SK-N-SH (cell line): ENCODE measurements at regions not wholly inside any gene's neighbourhood (a gene's known extent, or its start where the extent isn't known, plus 50 kb on each side); places are given as distances from the start of the nearest gene placed in this dataset.

Experiments used
- CTCF ChIA-PET: fragments of 300-600, 350-600 bp; formaldehyde crosslinking; extraction: SDS; loops from one replicate; lab custom pipeline; 2021; lab: Yijun Ruan, JAX
- POLR2A ChIA-PET: fragments of 350-600 bp; sonication (Branson Sonifier 250); formaldehyde crosslinking; extraction: SDS; loops from one replicate; lab custom pipeline; 2020; ENCODE audit warnings: antibody characterized with exemption, inconsistent platforms; lab: Yijun Ruan, JAX
- DNase-seq: peaks from one replicate; pipeline ENCODE4 v3.0.0; 2012
- H2AFZ ChIP-seq: fragments of 200-600 bp; sonication (generic); 2 replicates; pipeline ENCODE4 v1.8.1; 2016; ENCODE audit warnings: antibody characterized with exemption, mild to moderate bottlenecking, low read depth
- H3F3A ChIP-seq: fragments of 200-600 bp; sonication (generic); replicated peaks from 2 replicates; pipeline ENCODE3; 2016; ENCODE audit warnings: antibody characterized with exemption, mild to moderate bottlenecking; ENCODE audit not compliant: insufficient read depth
- H3K27ac ChIP-seq, 2 experiments: fragments of 200-500 bp in 1 of 2; fragments of 200-600 bp in 1 of 2; sonication (Bioruptor generic) in 1 of 2; sonication (generic), shearing (Covaris generic) in 1 of 2; 2 replicates each; pipeline versions ENCODE4 v1.5.1 to v1.6.1; 2014 to 2016; ENCODE audit warnings: low read depth in 2 of 2, inconsistent platforms in 1 of 2, low read length in 1 of 2, mild to moderate bottlenecking in 1 of 2, mixed read lengths in 1 of 2
- H3K27me3 ChIP-seq: fragments of 200-600 bp; sonication (generic), shearing (Covaris generic); 2 replicates; pipeline ENCODE4 v1.6.1; 2016; ENCODE audit warnings: mixed run types; ENCODE audit not compliant: insufficient read depth
- H3K36me3 ChIP-seq, 2 experiments: fragments of 200-500 bp in 1 of 2; fragments of 200-600 bp in 1 of 2; sonication (Bioruptor generic) in 1 of 2; sonication (generic) in 1 of 2; replicated peaks in 1 of 2; 2 replicates each; pipeline versions ENCODE3 to v1.5.1; 2014 to 2016; ENCODE audit warnings: low read length in 1 of 2, mild to moderate bottlenecking in 1 of 2; ENCODE audit not compliant: insufficient read depth in 2 of 2, control insufficient read depth in 1 of 2
- H3K4me1 ChIP-seq, 2 experiments: fragments of 200-500 bp in 1 of 2; fragments of 200-600 bp in 1 of 2; sonication (Bioruptor generic) in 1 of 2; sonication (generic), shearing (Covaris generic) in 1 of 2; 2 replicates each; pipeline versions ENCODE4 v1.5.1 to v1.6.1; 2014 to 2016; ENCODE audit warnings: low read depth in 1 of 2, low read length in 1 of 2, mixed run types in 1 of 2; ENCODE audit not compliant: insufficient read depth in 2 of 2, control insufficient read depth in 1 of 2
- H3K4me2 ChIP-seq: fragments of 200-600 bp; sonication (generic), shearing (Covaris generic); 2 replicates; pipeline ENCODE4 v1.6.1; 2017; ENCODE audit warnings: mixed run types
- H3K4me3 ChIP-seq, 2 experiments: fragments of 200-500 bp in 1 of 2; fragments of 200-600 bp in 1 of 2; sonication (Bioruptor generic) in 1 of 2; sonication (generic), shearing (Covaris generic) in 1 of 2; 2 replicates each; pipeline versions ENCODE4 v1.5.1 to v1.8.1; 2014 to 2016; ENCODE audit warnings: low read depth in 2 of 2, inconsistent platforms in 1 of 2, low read length in 1 of 2, mild to moderate bottlenecking in 1 of 2, mixed read lengths in 1 of 2, moderate library complexity in 1 of 2
- H3K79me2 ChIP-seq: fragments of 200-600 bp; sonication (generic); 2 replicates; pipeline ENCODE4 v1.8.1; 2017; ENCODE audit warnings: mild to moderate bottlenecking; ENCODE audit not compliant: insufficient read depth
- H3K9ac ChIP-seq: fragments of 200-600 bp; sonication (generic); 2 replicates; pipeline ENCODE4 v1.6.1; 2017; ENCODE audit warnings: mixed run types
- H3K9me2 ChIP-seq: fragments of 200-600 bp; sonication (generic); 2 replicates; pipeline ENCODE4 v1.6.1; 2017; ENCODE audit warnings: mixed run types
- H3K9me3 ChIP-seq: fragments of 200-600 bp; sonication (generic); 2 replicates; pipeline ENCODE4 v1.6.1; 2017; ENCODE audit warnings: mixed run types, mild to moderate bottlenecking, moderate library complexity
- H4K20me1 ChIP-seq: fragments of 200-600 bp; sonication (generic); 2 replicates; pipeline ENCODE4 v1.6.1; 2017; ENCODE audit warnings: mild to moderate bottlenecking, mixed run types; ENCODE audit not compliant: insufficient read depth
- CHD2 ChIP-seq: fragments of 150-350 bp; IDR thresholded peaks from 2 replicates; pipeline ENCODE4 v1.6.1; 2018; ENCODE audit warnings: low read length; ENCODE audit not compliant: partially characterized antibody
- ELF1 ChIP-seq: IDR thresholded peaks from 2 replicates; pipeline ENCODE4 v1.4.0; 2012
- EP300 ChIP-seq, 2 experiments: IDR thresholded peaks; 2 replicates each; pipeline versions ENCODE4 v1.4.0 to v1.6.1; 2012; ENCODE audit warnings: borderline replicate concordance in 1 of 2, low read depth in 1 of 2, low read length in 1 of 2
- EZH2phosphoT487 ChIP-seq: fragments of 200-600 bp; sonication (generic); IDR thresholded peaks from 2 replicates; pipeline ENCODE4 v1.6.1; 2017; ENCODE audit warnings: low read depth, mixed run types, mild to moderate bottlenecking, antibody characterized with exemption, moderate library complexity, borderline replicate concordance
- FOSL2 ChIP-seq: IDR thresholded peaks from 2 replicates; pipeline ENCODE4 v1.4.0; 2012; ENCODE audit warnings: low read depth, mild to moderate bottlenecking, moderate library complexity, borderline replicate concordance
- FOXJ3 ChIP-seq: sonication (generic); formaldehyde crosslinking; IDR thresholded peaks from 2 replicates; pipeline ENCODE4 v1.5.1; 2020; ENCODE audit warnings: mild to moderate bottlenecking, missing genetic modification reagents
- FOXM1 ChIP-seq: IDR thresholded peaks from 2 replicates; pipeline ENCODE4 v1.4.0; 2012; ENCODE audit warnings: low read depth, mild to moderate bottlenecking
- IRF3 ChIP-seq: fragments of 150-350 bp; IDR thresholded peaks from 2 replicates; pipeline ENCODE4 v1.6.1; 2016; ENCODE audit warnings: mild to moderate bottlenecking, low read depth, low read length
- JUND ChIP-seq: IDR thresholded peaks from 2 replicates; pipeline ENCODE4 v1.4.0; 2012
- NFIC ChIP-seq: IDR thresholded peaks from 2 replicates; pipeline ENCODE4 v1.4.0; 2012; ENCODE audit warnings: borderline replicate concordance
- NRF1 ChIP-seq: IDR thresholded peaks from 2 replicates; pipeline ENCODE4 v1.6.1; 2012; ENCODE audit warnings: low read depth, mild to moderate bottlenecking, low read length
- RXRA ChIP-seq: IDR thresholded peaks from 2 replicates; pipeline ENCODE4 v1.4.0; 2012; ENCODE audit warnings: low read depth, mild to moderate bottlenecking, borderline replicate concordance
- SMC3 ChIP-seq: IDR thresholded peaks from 2 replicates; pipeline ENCODE4 v1.6.1; 2012; ENCODE audit warnings: low read depth, low read length, improper control_type of control experiment
- TAF1 ChIP-seq: IDR thresholded peaks from 2 replicates; pipeline ENCODE4 v1.6.1; 2012; ENCODE audit warnings: low read depth, mild to moderate bottlenecking, low read length, moderate library complexity, borderline replicate concordance
- TEAD4 ChIP-seq: IDR thresholded peaks from 2 replicates; pipeline ENCODE4 v1.4.0; 2012; ENCODE audit warnings: mild to moderate bottlenecking, borderline replicate concordance; ENCODE audit not compliant: insufficient read depth
- WGBS: methylation state at CpG from one replicate; pipeline ENCODE4 v1.1.6; 2017; ENCODE audit warnings: low lambda C conversion rate; 5-methylcytosine and 5-hydroxymethylcytosine counted together
- TF ChIP-seq, protein P1 (sequence below): fragments of 200-600 bp; sonication (generic); IDR thresholded peaks from 2 replicates; pipeline ENCODE4 v1.6.1; 2017; ENCODE audit warnings: antibody characterized with exemption, mild to moderate bottlenecking, moderate library complexity
- TF ChIP-seq, protein P2 (sequence below): IDR thresholded peaks from 2 replicates; pipeline ENCODE4 v1.4.0; 2012; ENCODE audit warnings: low read depth, borderline replicate concordance
- TF ChIP-seq, protein P3 (sequence below): IDR thresholded peaks from 2 replicates; pipeline ENCODE4 v1.4.0; 2012; ENCODE audit warnings: low read depth

DNA sequence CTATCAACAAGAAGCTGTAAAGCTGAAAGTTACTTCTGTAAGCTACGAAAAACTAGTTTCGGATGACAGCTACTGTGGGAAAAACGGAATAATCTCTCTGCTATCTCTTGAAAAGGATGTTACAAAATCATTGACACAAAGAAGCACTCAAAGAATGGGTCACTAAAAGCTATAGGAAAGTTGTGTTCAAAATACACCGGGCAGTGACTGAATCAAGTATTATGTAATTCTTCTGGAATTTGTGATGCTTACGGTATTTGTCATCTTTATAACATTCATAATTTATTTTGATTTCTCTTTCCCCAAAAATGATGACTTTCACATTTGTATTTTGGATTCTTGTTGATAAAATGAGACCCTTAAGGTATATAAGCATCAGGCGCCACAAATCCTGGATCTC lies 112.1 kb upstream of the KLF6 start (continued):
- TF ChIP-seq FOXJ3 (CRISPR knock-in tag), result no peak
- TF ChIP-seq SMC3, result no peak
- TF ChIP-seq TAF1, result no peak
- no peak for TF ChIP-seq EZH2phosphoT487
- peak; percentile 10; the same call in 1 of the 2 replicates for TF ChIP-seq NFIC
- TF ChIP-seq, protein P1, sequence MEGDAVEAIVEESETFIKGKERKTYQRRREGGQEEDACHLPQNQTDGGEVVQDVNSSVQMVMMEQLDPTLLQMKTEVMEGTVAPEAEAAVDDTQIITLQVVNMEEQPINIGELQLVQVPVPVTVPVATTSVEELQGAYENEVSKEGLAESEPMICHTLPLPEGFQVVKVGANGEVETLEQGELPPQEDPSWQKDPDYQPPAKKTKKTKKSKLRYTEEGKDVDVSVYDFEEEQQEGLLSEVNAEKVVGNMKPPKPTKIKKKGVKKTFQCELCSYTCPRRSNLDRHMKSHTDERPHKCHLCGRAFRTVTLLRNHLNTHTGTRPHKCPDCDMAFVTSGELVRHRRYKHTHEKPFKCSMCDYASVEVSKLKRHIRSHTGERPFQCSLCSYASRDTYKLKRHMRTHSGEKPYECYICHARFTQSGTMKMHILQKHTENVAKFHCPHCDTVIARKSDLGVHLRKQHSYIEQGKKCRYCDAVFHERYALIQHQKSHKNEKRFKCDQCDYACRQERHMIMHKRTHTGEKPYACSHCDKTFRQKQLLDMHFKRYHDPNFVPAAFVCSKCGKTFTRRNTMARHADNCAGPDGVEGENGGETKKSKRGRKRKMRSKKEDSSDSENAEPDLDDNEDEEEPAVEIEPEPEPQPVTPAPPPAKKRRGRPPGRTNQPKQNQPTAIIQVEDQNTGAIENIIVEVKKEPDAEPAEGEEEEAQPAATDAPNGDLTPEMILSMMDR, result no peak
- peak; percentile 75 for TF ChIP-seq JUND

- WGBS, result 99% methylated on average over 8 of the region's 8 CpGs
- Histone ChIP-seq H3K4me3 (no peak overlapping the region), H3K36me3 (no peaks in the 10 kb centered on the region), H3K9me3 (no peaks in the 10 kb centered on the region), H4K20me1 (no peaks in the 10 kb centered on the region), H3F3A (peaks cover 18% of the 10 kb centered on the region), H3K27ac (peak overlapping the region in 1 of 2 experiments; percentile 88; a peak in 2 of 4 replicates), H3K79me2 (no peaks in the 10 kb centered on the region), H3K27me3 (no peaks in the 10 kb centered on the region), H2AFZ (no peak overlapping the region), H3K9ac (peak overlapping the region; percentile 66; the same call in 1 of the 2 replicates), H3K4me2 (no peak overlapping the region), H3K9me2 (no peaks in the 10 kb centered on the region), H3K4me1 (peaks cover 0 to 12% of the 10 kb centered on the region in 2 experiments; a peak in 2 of 4 replicates)
- ChIA-PET CTCF (interaction anchor here (0.8 kb wide), 1 partner anchor 48 kb away, joined by 3 read pairs; no protein-coding TSS in a partner anchor), POLR2A (no interaction called here)
- no peak for DNase-seq
- no peak for TF ChIP-seq TEAD4
- no peak for TF ChIP-seq IRF3
- TF ChIP-seq, protein P2, sequence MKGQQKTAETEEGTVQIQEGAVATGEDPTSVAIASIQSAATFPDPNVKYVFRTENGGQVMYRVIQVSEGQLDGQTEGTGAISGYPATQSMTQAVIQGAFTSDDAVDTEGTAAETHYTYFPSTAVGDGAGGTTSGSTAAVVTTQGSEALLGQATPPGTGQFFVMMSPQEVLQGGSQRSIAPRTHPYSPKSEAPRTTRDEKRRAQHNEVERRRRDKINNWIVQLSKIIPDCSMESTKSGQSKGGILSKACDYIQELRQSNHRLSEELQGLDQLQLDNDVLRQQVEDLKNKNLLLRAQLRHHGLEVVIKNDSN, result no peak
- TF ChIP-seq, all 33 proteins: peak for 0
Measured at GRCh38 chr10:3896161-3896560, 111.2 kb upstream of the KLF6 start.

GRCh38 chr10:3895045-3895631 lies 110.1 kb upstream of the KLF6 start:
- TF ChIP-seq NFIC (no peak), RXRA (no peak), EZH2phosphoT487 (no peak), ELF1 (no peak), TEAD4 (no peak), EP300 (IDR thresholded peaks at IDR 0.05; ENCODE audit: borderline replicate concordance in 1 of 2, low read depth in 1 of 2, low read length in 1 of 2) (no peak), FOXM1 (no peak), TAF1 (no peak), FOSL2 (no peak), NRF1 (no peak), JUND (no peak), CHD2 (no peak)
- TF ChIP-seq, protein P3, sequence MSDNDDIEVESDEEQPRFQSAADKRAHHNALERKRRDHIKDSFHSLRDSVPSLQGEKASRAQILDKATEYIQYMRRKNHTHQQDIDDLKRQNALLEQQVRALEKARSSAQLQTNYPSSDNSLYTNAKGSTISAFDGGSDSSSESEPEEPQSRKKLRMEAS, result no peak
- TF ChIP-seq, all 33 proteins: peak for 0
- Histone ChIP-seq H3K9ac (no peak overlapping the region), H3F3A (peaks cover 14% of the 10 kb centered on the region), H3K4me2 (no peak overlapping the region), H3K4me3 (no peak overlapping the region), H2AFZ (no peak overlapping the region), H3K4me1 (peaks cover 0 to 12% of the 10 kb centered on the region in 2 experiments; a peak in 2 of 4 replicates), H3K9me3 (no peaks in the 10 kb centered on the region), H3K9me2 (no peaks in the 10 kb centered on the region), H3K79me2 (no peaks in the 10 kb centered on the region), H3K36me3 (no peaks in the 10 kb centered on the region), H3K27ac (peak overlapping the region in 1 of 2 experiments; percentile 88; a peak in 2 of 4 replicates), H3K27me3 (no peaks in the 10 kb centered on the region), H4K20me1 (no peaks in the 10 kb centered on the region)
- DNase-seq, result no peak
- 76% methylated on average over 5 of the region's 5 CpGs for WGBS
- ChIA-PET POLR2A (no interaction called here), CTCF (no interaction called here)
